ENCODE measurements at regions not wholly inside any gene's neighbourhood (a gene's known extent, or its start where the extent isn't known, plus 50 kb on each side); places are given as distances from the start of the nearest gene placed in this dataset.

DNA sequence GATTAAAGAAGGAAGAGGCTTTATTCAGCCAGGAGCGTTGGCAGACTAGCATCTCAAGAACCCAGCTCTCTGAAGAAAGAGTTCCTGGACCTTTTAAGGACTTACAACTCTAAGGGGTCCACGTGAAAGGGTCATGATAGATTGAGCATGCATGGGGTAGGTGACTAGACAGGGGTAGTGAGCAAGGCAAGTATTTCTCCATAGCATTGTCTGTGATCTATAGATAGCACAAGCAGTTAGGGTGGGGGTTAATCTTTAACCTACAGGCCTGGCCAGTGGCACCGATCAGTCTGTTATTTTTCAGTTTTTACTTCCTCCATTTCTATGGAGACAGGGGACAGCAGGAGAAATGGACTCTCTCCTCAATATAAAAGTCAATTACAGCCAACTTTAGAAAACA lies 983.7 kb downstream of the SLITRK1 start:
- Histone ChIP-seq H3K4me2 (no peak overlapping the region), H3K9ac (no peak overlapping the region), H3K36me3 (ENCODE audit: insufficient read depth) (no peaks in the 10 kb centered on the region), H2AFZ (ENCODE audit: low read depth) (no peak overlapping the region), H4K20me1 (ENCODE audit: insufficient read depth) (no peaks in the 10 kb centered on the region), H3K4me3 (IDR thresholded peaks at IDR 0.05; ENCODE audit: insufficient read depth, low read depth, low read length) (no peak overlapping the region), H3K4me1 (ENCODE audit: low read depth, poor library complexity, severe bottlenecking) (no peaks in the 10 kb centered on the region), H3K27ac (no peak overlapping the region), H3K79me2 (ENCODE audit: insufficient read depth, low read depth) (no peaks in the 10 kb centered on the region), H3K27me3 (ENCODE audit: insufficient read depth, low read depth) (no peaks in the 10 kb centered on the region)
- TF ChIP-seq, protein P1, sequence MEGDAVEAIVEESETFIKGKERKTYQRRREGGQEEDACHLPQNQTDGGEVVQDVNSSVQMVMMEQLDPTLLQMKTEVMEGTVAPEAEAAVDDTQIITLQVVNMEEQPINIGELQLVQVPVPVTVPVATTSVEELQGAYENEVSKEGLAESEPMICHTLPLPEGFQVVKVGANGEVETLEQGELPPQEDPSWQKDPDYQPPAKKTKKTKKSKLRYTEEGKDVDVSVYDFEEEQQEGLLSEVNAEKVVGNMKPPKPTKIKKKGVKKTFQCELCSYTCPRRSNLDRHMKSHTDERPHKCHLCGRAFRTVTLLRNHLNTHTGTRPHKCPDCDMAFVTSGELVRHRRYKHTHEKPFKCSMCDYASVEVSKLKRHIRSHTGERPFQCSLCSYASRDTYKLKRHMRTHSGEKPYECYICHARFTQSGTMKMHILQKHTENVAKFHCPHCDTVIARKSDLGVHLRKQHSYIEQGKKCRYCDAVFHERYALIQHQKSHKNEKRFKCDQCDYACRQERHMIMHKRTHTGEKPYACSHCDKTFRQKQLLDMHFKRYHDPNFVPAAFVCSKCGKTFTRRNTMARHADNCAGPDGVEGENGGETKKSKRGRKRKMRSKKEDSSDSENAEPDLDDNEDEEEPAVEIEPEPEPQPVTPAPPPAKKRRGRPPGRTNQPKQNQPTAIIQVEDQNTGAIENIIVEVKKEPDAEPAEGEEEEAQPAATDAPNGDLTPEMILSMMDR (conservative IDR thresholded peaks at IDR 0.05; ENCODE audit: low read depth, low read length): no peak

DNA sequence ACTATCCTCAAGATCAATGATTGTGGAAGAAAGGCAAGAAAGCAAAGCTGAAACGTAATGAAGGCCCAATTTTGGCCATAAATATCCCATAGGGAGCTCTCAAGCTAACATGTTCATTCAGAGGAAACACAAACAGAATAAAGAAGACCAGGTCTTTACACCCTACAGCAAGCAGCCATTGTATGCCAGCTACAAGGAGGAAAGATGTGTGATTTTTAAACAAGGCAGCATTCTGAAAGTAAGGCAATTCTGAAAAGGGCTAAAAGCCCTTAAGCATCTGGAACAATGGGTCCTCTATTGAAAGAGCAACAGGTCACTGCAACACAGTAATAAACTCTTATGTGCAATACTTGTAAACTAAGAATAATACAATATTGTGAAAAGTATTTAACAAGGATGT lies 1002.4 kb downstream of the SLITRK1 start:
- H2AFZ ChIP-seq (ENCODE audit: low read depth): no peak overlapping the region
- H3K79me2 ChIP-seq (ENCODE audit: insufficient read depth, low read depth): no peaks in the 10 kb centered on the region
- no peak overlapping the region for H3K4me2 ChIP-seq
- no peak overlapping the region for H3K4me3 ChIP-seq (IDR thresholded peaks at IDR 0.05; ENCODE audit: insufficient read depth, low read depth, low read length)
- H3K27ac ChIP-seq: no peak overlapping the region
- H3K4me1 ChIP-seq (ENCODE audit: low read depth, poor library complexity, severe bottlenecking): no peaks in the 10 kb centered on the region
- H3K9ac ChIP-seq: no peak overlapping the region
- no peaks in the 10 kb centered on the region for H3K36me3 ChIP-seq (ENCODE audit: insufficient read depth)
- no peaks in the 10 kb centered on the region for H3K27me3 ChIP-seq (ENCODE audit: insufficient read depth, low read depth)
- H4K20me1 ChIP-seq (ENCODE audit: insufficient read depth): no peaks in the 10 kb centered on the region
- TF ChIP-seq, protein P1 (conservative IDR thresholded peaks at IDR 0.05; ENCODE audit: low read depth, low read length): no peak

DNA sequence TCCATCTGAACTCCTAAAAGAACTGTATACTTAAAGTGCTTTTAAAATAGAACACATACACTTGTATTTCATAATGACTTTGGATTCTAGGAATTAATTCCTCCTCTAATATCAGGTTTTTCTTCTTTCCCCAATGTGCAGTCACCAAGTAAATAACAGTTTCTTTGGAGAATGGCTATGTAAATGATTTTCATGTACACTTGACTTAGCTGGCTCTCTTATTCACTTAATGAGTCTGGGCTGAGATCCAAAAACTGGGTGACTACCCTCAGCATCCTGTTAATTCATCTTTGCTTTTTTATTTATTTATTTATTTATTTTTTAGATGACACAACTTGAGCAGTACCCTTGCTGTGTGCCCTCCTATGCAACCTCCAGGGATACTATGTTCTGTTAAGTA lies 1003.7 kb downstream of the SLITRK1 start:
- H3K27me3 ChIP-seq (ENCODE audit: insufficient read depth, low read depth): no peaks in the 10 kb centered on the region
- H3K4me2 ChIP-seq: no peak overlapping the region
- TF ChIP-seq, protein P1 (conservative IDR thresholded peaks at IDR 0.05; ENCODE audit: low read depth, low read length): no peak
- no peak overlapping the region for H3K9ac ChIP-seq
- no peaks in the 10 kb centered on the region for H4K20me1 ChIP-seq (ENCODE audit: insufficient read depth)
- no peaks in the 10 kb centered on the region for H3K4me1 ChIP-seq (ENCODE audit: low read depth, poor library complexity, severe bottlenecking)
- no peak overlapping the region for H3K27ac ChIP-seq
- no peak overlapping the region for H3K4me3 ChIP-seq (IDR thresholded peaks at IDR 0.05; ENCODE audit: insufficient read depth, low read depth, low read length)
- H2AFZ ChIP-seq (ENCODE audit: low read depth): no peak overlapping the region
- no peaks in the 10 kb centered on the region for H3K79me2 ChIP-seq (ENCODE audit: insufficient read depth, low read depth)
- H3K36me3 ChIP-seq (ENCODE audit: insufficient read depth): no peaks in the 10 kb centered on the region

DNA sequence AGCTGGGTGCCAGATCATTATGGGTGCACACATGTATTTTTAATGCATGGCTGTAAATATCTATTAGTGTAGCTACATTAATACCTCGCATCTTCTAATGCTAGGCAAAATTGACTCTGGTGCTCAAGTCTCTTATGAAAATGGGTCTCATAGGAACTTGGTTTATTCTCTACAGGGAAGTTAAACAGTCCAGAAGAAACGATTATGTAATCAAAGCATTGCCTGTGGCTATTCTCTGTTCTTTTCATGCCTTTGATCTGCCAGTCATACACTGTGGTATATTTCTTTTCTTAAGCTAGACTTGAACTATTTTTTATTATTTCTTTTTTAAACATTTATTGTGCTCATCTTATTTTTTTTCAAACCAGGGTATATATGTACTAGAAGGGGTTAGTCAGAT lies 1015.0 kb downstream of the SLITRK1 start:
- Histone ChIP-seq H3K27me3 (ENCODE audit: insufficient read depth, low read depth) (no peaks in the 10 kb centered on the region), H3K4me3 (IDR thresholded peaks at IDR 0.05; ENCODE audit: insufficient read depth, low read depth, low read length) (no peak overlapping the region), H2AFZ (ENCODE audit: low read depth) (no peak overlapping the region), H3K79me2 (ENCODE audit: insufficient read depth, low read depth) (no peaks in the 10 kb centered on the region), H3K27ac (no peak overlapping the region), H3K36me3 (ENCODE audit: insufficient read depth) (no peaks in the 10 kb centered on the region), H3K4me1 (ENCODE audit: low read depth, poor library complexity, severe bottlenecking) (no peaks in the 10 kb centered on the region), H3K4me2 (no peak overlapping the region), H4K20me1 (ENCODE audit: insufficient read depth) (no peaks in the 10 kb centered on the region), H3K9ac (no peak overlapping the region)
- TF ChIP-seq, protein P1 (conservative IDR thresholded peaks at IDR 0.05; ENCODE audit: low read depth, low read length): no peak

DNA sequence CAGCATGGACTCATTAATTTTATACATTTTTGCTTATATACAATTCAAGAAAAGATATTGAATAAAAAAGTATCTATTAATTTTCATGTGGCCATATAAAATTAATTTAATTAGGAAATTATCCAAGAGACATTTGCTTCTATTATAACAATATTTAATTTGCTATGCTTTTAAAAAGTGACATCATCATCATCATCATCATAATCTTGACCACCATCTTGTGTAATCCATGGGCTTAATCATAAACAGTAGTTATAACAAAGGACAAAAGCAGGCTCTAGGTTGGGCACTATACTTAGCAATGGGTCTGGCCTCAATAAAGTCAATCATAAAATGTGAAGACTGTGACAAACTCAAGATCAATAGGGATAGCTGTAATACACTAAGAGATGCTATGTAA lies 1031.6 kb downstream of the SLITRK1 start:
- Histone ChIP-seq H2AFZ (ENCODE audit: low read depth) (no peak overlapping the region), H3K9ac (no peak overlapping the region), H3K4me3 (IDR thresholded peaks at IDR 0.05; ENCODE audit: insufficient read depth, low read depth, low read length) (no peak overlapping the region), H3K27me3 (ENCODE audit: insufficient read depth, low read depth) (no peaks in the 10 kb centered on the region), H3K4me2 (no peak overlapping the region), H4K20me1 (ENCODE audit: insufficient read depth) (no peaks in the 10 kb centered on the region), H3K79me2 (ENCODE audit: insufficient read depth, low read depth) (no peaks in the 10 kb centered on the region), H3K36me3 (ENCODE audit: insufficient read depth) (no peaks in the 10 kb centered on the region), H3K27ac (no peak overlapping the region), H3K4me1 (ENCODE audit: low read depth, poor library complexity, severe bottlenecking) (no peaks in the 10 kb centered on the region)
- TF ChIP-seq, protein P1 (conservative IDR thresholded peaks at IDR 0.05; ENCODE audit: low read depth, low read length): no peak

Measured in KMS-11 (cell line).